ENCODE measurements at regions not wholly inside any gene's neighbourhood (a gene's known extent, or its start where the extent isn't known, plus 50 kb on each side); places are given as distances from the start of the nearest gene placed in this dataset.
"Not testable (repeated sequence)": the region's sequence is repeated elsewhere in the genome, so short reads cannot be mapped to it uniquely, and the experiment has no call there.

DNA sequence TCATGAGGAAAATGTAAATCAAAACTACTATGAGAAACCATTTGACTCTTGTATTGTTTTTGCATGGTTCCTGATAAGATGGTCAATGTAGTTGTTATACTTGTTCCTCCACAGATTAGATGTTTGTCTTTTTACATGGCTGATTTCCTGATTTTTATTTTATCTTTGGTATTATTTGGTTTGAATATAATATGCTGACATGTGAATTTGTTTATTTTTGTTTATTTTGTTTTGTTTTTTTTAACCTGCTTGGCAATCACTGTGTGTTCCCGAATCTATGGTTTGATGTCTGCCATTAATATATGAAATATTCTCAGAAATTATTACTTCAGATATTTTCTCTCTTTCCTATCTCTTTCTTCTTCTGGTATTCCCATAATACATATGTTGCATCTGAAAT, 899.5 kb upstream of the ADGRB3 start:
- DNase-seq, result no peak

DNA sequence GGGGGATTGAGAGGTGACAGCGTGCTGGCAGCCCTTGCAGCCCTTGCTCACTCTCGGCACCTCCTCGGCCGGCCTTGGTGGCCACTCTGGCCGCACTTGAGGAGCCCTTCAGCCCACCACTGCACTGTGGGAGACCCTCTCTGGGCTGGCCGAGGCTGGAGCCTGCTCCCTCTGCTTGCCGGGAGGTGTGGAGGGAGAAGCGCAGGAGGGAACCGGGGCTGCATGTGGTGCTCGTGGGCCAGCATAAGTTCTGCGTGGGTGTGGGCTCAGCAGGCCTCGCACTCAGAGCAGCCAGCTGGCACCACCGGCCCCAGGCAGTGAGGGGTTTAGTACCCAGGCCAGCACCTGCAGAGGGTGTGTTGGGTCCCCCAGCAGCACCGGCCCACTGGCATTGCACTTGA, 912.2 kb upstream of the ADGRB3 start:
- no peak for DNase-seq

DNA sequence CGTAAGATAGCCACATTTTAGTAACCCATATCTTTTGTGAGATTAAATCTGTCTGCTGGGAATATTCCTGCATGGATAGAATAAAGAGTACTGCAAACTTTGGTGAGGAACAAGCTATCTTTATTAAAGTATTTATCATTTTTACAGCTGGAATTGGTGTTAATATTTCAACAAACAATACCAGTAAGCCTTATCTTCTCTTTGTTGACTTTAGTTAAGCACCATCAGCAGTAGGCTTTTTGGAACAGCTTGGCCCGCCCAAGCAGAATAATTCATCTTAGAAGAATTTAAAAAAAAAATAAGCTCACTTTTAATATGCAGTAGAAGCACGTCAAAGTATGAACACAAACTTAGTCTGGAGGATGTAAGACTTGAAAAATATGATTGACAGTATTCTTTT, 917.8 kb upstream of the ADGRB3 start:
- no peak for DNase-seq

DNA sequence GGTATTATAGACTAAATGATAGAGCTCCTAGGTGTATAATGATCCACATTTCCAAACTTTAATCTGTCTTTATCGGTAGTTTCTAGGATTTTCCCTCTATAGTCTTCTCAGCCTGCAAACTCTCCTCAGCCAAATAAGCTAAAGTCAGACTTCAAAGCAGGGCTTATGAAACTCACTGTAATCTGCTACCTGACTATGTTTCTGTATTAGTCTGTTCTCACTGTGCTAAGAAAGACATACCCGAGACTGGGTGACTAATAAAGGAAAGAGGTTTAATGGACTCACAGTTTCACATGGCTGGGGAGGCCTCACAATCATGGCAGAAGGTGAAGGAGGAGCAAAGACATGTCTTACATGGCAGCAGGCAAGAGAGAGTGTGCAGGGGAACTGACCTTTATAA, 928.7 kb upstream of the ADGRB3 start:
- no peak for DNase-seq

DNA sequence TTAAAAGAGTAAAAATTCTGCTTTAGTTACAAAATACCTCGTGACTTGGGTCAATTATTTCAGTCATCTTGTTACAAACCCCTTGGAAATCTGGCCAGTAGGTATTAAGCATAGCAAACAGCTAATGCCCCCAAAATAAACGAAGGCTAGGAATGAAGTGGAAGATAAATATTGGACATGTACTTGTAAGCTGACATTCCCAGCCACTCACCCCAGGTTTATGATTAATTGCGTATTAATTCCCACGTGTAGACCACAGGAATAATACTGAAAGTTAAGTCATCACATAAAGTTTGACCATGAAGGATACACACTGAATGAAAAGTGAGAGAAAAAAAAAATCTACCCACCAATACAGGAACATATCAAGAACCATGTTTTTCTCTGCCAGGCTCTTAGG, 936.5 kb upstream of the ADGRB3 start:
- DNase-seq, result peak; percentile 72

DNA sequence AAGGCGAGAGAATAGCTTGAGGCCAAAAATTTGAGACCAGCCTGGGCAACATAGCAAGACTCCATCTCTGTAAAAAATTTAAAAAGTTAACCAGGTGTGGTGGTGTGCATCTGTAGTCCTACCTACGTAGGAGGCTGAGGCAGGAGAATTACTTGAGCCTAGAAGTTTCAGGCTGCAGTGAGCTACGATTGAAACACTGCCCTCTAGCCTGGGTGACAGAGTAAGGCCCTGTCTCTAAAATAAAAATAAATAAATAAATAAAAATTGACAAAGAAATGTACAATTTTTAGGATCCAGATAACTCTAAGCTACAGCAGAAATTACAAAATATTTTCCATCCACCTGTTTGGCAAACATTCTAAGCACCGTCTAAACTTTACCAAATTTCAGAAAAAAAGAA, 941.0 kb upstream of the ADGRB3 start:
- no peak for DNase-seq

DNA sequence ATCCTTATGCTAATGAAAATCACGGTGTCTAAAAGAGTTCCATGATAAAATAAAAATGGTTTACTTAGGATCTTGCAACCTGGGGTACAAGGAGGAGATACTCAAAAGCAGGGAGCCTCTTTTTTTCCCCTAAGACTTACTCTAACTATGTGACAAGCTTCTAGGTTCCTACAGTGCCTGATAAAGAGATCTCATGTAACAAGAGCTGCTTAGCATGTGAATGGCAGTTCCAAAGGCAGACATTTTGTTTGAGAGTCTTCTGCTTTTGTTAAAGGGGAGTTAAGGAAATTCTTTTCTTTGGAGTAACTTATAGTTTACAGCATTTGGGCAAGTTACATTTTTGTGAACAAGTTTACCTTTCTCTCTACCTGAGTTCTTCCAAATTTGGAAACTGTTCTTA, 945.8 kb upstream of the ADGRB3 start:
- no peak for DNase-seq

DNA sequence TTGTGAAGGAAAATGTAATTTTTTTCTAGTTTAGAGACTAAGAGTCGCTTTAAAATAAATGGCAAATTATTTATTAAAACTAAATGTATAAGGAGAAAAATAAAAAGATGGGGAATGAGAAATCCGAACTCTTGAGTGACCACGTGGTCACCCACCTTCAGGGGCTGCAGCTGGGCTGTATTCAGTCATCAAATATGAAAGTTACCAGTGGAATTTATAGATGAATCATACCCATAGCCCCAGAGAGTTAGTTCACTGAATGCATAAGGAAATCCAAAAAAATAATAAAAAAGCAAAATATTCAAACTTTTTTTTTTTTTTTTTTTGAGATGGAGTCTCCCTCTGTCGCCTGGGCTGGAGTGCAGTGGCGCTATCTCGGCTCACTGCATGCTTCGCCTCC, 947.7 kb upstream of the ADGRB3 start:
- DNase-seq, result no peak

DNA sequence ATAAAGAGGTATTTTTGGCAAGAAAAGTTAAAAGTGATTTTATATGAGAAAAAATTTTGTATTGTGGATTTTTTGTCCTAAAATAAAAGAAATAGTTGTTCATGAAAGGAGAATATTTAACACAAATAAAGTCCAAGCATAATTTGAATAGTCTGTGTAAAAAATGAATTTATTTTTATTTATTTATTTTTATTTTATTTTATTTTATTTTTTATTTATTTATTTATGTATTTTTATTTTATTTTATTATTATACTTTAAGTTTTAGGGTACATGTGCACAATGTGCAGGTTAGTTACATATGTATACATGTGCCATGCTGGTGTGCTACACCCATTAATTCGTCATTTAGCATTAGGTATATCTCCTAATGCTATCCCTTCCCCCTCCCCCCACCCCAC, 948.9 kb upstream of the ADGRB3 start:
- DNase-seq, result not testable (repeated sequence)

DNA sequence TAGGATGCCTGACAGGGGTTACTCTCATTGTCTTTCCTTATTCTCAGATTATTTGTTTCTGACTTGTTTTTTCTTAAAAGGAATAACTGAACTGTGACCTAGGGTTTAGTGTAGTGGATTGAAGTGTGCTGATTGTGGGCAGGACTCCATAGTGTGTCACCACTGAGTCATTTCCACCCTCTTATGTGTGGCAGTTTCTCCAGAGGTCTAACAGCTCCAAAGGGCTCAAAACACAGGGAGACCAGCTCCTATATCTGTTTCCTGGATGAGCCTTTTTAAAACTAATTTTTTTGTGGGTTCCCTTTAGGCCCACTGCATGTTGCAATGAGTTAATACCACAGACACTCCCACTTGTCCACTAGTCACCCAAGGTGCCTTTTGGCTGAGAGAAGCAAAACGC, 951.1 kb upstream of the ADGRB3 start:
- no peak for DNase-seq

DNA sequence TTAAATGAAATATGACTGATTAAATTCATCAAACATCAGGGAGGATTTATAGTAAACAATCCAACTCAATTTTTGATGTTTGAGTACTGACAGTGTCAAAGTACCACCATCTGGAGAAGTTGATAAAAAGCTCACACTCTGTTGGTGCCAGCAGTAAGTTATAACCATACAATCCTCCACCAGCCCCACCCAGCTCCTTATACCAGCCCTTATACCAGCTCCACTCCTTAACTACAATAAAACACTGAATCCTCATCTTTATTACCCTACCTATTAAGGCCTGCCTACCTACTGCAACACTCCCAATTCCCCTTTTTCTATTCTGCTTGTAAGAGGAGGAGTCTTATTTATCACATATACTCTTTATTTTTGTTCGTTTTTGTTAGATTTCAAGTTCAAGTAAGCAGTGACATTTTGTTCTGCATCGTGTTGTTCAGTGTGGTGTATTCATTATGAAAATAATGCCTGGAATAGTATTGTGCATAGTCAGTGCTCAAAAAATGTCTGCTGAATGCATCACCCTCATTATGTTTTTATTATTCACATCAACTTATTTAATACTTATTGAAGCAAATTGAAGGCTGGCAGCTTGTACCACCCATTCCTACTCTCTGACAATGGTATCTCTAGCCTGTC, 954.7 kb upstream of the ADGRB3 start:
- DNase-seq, result no peak

DNA sequence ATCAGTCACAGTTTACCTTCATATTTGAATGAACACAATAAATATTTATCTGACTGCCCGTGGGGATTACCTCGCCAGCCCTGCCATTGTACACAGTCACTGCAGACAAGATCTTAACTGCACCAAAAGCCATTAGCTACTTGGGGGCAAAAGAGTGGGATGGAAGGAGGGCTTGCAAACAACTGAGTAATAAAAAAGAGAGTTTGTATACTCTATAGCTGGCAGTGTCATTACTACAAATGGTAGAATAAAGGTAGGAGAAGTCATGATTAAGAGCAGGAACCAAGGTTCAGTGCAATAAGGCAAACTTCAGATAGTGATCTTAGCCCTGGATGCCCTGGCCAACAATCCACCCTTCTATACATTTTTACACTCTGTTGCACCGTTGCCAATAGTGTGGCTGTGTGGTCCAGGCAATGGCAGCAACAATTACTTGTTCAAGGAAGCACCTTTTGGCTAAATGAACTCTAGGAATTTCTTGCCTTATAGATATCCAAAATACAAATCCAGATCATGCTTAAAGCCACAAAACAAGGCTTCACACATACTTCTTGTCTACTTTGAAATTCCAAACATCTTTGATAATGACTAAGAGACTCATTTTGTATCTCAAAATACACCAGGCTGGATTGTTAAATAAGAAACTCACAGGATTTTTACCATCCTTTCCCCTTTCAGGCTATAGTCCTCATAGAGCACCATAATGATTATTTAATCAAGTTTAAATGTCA, 955.4 kb upstream of the ADGRB3 start:
- no peak for DNase-seq

DNA sequence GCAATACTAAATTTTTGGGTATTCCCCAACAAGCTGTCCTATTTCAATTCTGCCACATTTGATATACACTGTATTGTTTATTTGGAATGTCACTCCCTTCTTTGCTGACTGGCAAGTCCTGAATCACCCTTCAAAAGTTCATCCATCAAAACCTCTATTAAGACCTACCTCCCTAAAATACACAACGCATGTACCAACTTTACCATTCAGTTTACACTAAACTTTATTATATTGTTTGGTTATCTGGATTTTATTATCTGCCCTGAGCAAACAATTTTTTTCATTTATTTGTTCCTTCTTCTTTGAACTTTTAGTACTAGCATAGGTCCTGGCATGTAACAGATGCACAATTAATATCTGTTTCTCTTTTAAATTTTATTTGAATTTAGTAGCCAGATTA, 958.2 kb upstream of the ADGRB3 start:
- DNase-seq, result no peak

DNA sequence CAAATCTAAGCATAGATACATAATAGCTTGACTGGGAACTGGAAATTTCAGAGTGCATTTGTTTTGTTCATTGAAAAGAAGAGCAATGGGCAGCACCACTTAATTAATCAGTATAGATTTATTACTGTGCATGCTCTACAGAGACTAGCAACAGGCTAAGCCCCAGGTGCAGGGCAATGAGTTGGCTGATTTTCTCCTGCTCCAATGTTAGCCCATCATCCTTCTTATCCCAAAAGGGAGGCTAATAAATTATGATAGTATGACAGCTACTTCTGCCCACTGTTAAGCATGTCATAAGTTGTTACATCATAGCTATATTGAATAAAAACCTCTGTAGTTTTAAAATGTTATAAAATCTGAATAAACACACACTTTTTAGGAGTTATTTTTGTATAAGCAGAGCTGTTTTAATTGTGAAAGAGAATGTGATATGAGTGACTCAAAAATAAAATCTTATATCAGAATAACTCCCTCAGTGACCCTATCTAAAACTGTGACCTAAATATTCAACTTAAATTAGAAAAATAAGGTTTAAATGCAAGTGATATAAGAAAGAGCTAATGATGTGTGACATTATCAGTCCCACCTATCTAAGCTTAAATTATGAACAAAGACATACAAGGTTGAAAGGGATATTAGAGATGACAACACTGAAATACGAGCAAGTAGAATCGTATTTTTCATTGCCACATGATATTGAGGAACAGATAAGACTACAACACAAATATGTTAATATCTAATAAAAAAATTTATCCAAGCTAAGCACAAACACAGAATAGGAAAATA, 967.3 kb upstream of the ADGRB3 start:
- DNase-seq, result no peak

DNA sequence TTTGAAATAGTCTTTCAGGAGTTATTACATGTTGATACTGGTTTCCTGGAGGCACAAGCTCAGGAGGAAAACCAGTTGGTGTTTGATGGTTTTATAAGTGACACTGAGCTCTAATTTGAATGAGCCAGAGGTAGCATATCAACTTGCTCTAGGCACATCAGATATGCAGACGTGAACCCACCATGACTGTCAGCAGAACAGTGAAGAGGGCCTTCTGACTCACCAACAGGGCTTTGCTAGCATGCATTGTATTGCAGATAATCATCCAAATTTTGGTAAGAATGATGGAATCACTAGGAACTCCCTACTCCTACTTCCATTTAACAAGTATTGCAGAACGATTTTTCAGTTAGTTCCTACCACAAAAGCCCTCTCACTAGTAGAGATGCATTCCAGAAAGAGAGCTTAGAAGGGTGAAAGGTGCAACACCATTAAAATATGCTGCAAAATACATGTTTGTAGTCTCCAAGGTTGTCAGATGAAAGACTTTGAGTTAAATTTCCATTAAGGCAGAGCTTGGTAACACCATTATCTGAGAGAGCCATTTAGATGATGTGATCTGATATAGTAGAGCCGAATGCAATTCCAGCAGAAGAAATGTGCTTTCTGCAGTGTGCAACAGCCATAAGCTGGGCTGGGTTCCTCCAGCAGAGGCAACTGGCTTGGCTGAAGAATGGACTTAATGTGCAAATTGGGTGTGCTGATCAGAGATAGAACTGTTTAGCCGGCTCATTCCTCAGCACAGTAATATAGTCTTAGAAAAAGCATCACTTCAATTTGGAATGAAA, 968.7 kb upstream of the ADGRB3 start:
- DNase-seq, result no peak

DNA sequence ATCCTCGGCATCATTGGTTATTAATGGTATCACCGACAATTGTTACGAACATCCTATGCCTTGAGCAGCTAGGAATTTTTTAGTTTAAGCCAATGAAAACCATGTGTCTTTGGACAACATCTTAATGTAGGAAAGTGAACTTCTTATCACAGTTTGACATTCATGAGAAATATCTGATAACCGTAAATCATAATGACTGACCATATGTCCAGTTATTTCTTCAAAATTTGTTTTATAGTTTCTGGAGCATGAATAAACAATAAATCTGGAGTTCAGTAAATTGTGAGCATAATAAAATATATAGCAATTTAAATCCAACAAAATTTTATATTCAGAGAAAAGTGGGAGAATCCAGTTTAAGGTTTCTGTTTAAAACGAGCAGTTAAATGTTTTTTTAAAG, 970.1 kb upstream of the ADGRB3 start:
- DNase-seq, result no peak

DNA sequence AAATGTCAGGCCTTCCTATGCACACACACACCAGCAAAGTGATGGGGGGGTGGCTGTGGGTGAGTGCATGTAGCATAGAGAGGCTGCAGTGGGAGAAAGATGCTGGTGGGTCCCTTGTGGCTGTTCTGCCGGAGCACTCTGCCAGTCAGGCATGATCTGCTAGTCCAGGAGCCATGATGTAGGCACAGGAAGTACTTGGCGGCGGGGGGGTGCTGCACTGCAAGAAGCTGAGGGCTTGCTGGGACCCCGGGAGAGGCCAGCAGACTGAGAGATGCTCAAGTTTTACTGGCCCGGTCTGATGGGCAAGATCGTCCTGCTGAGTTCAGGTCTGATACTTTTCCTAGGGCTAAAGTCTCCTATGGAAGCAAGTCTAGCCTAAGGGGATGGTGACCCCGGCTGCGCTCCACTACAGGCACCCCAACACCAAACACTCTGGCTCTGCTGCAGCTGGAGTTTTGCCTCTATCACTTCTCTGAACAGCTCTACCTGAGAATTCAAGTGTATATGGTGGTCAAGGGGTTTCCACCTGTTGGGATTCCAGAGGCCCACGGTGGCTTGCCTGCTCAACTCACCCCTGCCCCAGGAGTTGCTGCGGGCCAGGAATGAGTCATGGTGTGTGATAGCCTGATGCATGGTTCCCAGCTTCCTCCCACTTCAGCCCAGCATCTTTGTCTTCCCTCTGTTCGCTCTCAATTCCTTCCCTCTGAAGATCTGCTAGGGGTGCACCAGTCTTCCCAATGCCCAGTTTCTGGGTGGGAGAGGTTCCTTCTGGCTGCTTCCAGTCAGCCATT, 971.8 kb upstream of the ADGRB3 start:
- no peak for DNase-seq

DNA sequence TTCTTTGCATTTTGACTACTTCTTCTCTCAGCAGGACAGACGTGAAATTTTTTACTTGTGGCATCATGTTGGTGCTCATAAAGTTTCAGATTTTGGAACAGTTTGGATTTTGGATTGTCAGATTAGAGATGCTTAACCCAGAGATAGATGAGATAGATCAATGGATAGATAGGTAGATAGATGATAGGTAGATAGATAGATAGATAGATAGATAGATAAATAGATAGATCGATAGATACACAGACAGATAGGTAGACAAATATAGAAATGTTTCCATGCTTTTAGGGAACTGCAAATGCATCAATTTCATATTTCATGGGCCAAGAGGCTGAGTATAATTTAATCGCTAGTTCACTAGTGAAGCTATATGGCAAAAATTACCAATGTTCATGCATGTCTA, 981.5 kb upstream of the ADGRB3 start:
- no peak for DNase-seq

DNA sequence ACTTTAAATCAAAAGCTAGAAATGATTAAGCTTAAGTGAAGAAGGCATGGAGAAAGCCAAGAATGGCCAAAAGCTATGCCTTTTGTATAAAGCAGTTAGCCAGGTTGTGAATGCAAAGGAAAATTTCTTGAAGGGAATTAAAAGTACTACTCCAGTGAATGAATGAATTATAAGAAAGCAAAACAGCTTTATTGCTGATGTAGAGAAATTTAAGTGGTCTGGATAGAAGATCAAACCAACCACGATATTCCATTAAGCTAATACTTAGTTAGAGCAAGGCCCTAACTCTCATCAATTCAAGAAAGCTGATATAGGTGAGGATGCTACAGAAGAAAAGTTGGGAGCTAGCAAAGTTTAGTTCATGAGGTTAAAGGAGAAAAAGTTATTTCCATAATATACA, 988.5 kb upstream of the ADGRB3 start:
- DNase-seq, result no peak

DNA sequence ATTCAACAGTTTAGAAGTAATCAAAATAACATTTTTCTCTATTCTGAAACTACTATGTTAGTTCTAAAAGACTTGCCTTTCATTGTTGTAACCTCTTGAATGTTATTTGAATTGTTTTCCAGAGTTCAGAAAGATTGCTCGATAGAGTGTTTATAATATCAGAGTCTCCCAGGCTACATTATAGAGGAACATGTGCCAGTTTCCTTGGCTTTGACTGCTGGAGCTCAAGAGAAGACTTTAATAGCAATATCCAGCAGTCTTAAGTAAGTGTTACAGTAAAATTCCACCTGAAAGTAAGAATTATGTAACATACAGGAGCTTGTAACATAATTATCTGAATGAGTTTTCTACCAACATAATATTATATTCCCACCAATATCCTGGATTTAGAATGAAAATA, 991.8 kb upstream of the ADGRB3 start:
- no peak for DNase-seq

DNA sequence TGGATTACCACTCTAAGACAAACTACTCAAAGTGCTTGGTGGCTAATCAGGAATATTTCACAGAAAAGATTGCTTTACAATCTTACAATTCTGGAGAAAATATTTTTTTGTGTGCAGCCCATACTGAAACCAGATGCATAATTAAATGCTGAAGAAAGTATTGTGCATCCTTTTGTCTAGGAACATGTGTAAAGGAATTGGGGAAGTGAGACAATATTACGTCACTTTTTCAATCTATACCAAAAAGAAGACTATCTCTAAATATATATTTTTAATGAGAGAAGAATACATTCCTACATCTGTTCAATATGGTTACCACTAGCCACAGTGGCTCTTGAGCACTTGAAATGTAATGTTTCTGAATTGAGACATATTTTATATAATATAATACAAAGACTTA, 992.5 kb upstream of the ADGRB3 start:
- DNase-seq, result no peak

DNA sequence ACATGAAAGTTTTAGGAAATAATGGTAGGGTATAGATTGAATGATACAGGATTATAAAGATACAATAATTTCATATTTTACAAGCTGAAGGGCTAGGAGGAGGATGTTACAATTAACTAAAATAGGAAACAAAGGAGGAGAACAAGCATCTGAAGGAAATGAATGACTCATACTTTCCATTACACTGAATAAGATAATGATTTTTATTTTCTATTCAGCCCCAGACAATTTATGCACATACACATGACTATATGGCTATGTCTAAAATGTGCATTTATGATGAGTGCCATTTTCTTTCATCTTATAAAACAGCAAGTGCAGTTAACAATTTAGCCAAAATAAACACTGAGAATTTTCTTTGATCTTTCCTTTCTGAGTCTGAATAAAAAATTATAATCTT, 994.6 kb upstream of the ADGRB3 start:
- DNase-seq, result no peak

DNA sequence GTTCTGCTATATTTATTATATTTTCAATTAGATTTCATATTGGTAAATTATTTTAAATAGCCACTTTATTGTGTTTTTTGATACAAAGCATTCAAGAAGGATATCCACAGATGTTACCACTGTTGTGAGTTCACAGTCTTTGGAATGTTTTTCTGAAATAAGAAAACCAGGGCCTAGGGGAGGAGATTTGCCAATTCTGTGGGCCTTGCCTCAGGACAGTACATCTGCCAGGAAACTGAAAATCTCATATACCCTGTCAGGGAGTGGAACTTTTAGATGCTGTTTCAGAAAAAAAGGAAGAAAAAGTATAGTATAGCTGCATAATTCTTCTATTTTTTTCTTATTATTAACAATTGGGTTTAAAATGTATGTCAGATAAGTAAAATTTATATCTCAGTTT, 995.9 kb upstream of the ADGRB3 start:
- no peak for DNase-seq
